Left kidney (tissue), 1 donor: ENCODE measurements at regions not wholly inside any gene's neighbourhood (a gene's known extent, or its start where the extent isn't known, plus 50 kb on each side); places are given as distances from the start of the nearest gene placed in this dataset.

ENCODE experiments used
- DNase-seq: peaks from one replicate; pipeline ENCODE4 v3.0.0-alpha.2; 2013

DNA sequence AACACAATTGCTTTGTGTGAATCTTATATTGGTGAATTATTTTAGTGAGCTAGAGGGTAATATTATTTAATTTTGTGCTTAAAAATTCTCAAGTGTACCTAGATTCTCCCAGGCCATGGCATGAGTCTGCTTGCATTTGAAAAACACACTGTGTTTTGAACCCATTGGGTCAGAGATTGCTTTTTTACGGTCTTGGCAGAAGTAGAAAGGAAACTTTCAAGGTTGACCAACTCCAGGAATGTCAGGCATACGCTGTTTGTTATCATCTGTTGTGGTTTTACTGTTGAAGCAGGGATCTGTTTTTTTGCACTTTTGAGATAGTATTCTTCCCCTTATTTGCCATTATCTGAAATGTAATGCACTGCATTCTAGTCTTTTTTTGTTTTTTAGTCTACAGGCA is 377.4 kb downstream of the RPRM start:
- DNase-seq: peak; percentile 17

GRCh38 chr2:153100151-153100550 is 378.4 kb downstream of the RPRM start:
- DNase-seq: no peak

GRCh38 chr2:153098073-153098472 is 379.7 kb downstream of the ARL6IP6 start:
- DNase-seq: no peak

- no peak for DNase-seq
Observed at GRCh38 chr2:153096272-153096671, 377.9 kb downstream of the ARL6IP6 start.

- no peak for DNase-seq
Observed at GRCh38 chr2:153091344-153091743, 372.9 kb downstream of the ARL6IP6 start.

GRCh38 chr2:153079315-153079714 is 360.9 kb downstream of the ARL6IP6 start:
- no peak for DNase-seq

DNA sequence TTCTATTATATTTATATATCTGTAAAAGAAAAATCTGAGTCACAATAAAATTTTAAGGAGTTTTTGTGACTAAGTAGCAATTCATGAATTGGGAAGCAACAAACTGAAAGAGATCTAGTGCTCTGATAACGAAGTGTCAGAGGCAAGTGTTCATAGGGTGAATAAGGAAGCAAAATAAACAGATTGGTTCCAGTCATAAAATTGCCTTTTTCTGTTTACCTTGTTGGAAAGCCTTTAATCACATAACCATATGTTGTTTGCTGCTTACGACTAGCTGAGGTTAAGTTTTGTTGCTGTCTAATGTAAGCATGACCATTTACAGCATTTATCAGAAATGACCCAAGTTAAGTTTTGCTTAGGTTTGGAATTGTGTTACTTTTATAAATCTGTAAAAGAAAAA is 358.9 kb downstream of the ARL6IP6 start:
- DNase-seq: no peak

GRCh38 chr2:153074207-153074606 is 355.8 kb downstream of the ARL6IP6 start:
- DNase-seq: no peak

- no peak for DNase-seq
Observed at GRCh38 chr2:153072813-153073212, 354.4 kb downstream of the ARL6IP6 start.

DNA sequence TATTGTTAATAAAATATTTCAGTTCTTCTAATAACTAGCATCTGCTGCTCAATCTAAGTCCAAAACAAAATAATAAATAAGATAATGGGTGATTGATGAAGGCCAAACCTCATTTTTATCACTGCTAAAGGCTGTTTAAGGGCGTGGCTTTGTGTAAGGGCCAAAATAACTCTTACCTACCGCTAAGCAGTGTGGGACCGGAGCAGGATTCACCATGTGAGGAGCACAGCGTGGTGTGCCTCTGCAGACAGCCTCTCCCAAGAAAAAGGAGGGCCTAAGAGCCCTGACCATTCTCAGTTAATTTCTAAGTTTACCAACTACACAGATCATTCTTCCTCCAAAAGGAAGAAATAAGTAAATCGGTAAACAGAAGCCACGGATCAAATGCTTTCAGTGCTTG is 353.7 kb downstream of the ARL6IP6 start:
- no peak for DNase-seq

GRCh38 chr2:153071090-153071489 is 352.7 kb downstream of the ARL6IP6 start:
- DNase-seq: no peak

GRCh38 chr2:153068915-153069314 is 350.5 kb downstream of the ARL6IP6 start:
- no peak for DNase-seq

GRCh38 chr2:153068052-153068451 is 349.6 kb downstream of the ARL6IP6 start:
- no peak for DNase-seq

DNA sequence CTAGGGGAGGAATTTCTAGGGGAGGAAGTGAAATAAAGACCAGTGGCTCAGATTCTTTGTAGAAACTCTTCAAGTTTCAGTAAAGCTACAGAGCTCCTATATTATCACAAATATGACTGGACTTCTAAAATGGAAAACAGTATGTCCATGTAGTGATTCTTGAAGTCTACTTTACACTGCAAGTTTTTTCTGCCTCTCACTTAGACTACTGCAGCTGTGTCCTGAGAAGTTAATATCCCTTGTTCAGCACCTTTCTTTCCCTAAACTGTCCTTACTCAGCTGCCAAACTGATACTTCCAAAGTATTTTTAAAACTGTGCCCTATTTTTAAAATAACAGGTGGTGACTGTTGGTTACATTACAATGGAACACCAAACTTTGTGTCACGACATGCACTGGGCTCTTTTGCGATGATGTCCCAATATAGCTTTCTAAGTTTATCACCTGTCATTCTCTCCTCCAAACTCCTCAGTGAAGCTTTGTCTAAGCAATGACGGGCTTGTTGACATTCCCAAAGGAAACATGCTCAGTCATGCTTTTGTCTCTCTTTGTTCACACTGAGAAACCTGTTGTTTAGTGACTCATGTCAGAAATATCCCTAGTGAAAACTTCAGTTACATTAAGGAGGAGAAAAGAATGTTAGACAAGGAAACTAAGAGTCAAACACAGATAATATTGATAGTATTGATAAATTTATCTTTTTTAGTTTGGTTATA is 341.1 kb downstream of the ARL6IP6 start:
- DNase-seq: peak; percentile 2

DNA sequence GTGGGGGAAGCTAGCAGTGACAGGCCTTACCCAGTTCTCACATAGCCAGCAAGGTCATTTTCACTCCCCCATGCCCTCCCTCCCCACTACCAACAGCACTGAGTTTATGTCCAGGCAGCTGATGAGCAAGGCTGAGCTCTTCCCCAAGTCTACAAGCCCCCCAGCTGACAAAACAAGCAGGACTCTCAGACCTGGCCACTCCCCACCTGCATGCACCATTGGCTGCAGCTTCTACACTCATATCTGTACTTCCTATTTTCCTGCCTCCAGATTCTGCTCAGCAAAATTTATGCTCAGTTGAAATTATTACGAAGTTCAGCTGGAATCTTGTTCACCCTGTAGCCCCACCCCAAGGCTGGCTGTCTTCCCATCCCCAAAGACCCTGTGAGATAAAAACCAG is 339.3 kb downstream of the ARL6IP6 start:
- DNase-seq: no peak

DNA sequence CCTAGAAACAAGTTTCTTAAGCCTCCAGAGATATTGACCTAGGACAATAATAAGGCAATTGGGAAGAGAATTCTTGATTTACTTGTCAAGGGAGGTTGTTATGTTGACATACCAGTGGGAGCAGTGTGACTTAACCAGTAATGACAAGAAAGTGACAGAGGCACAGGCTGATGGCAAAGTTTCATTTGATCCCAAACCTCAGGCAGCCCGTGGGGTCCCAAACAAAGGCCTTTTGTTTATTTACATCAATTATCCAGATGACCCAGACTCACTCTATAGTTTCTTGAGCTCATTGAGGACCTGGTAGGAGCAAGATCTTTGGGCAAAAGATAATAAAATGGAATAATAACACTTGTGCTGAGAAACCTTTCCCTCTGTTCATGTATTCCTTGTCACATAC is 336.8 kb downstream of the ARL6IP6 start:
- no peak for DNase-seq

- no peak for DNase-seq
Observed at GRCh38 chr2:153052807-153053559, 334.6 kb downstream of the ARL6IP6 start.

DNA sequence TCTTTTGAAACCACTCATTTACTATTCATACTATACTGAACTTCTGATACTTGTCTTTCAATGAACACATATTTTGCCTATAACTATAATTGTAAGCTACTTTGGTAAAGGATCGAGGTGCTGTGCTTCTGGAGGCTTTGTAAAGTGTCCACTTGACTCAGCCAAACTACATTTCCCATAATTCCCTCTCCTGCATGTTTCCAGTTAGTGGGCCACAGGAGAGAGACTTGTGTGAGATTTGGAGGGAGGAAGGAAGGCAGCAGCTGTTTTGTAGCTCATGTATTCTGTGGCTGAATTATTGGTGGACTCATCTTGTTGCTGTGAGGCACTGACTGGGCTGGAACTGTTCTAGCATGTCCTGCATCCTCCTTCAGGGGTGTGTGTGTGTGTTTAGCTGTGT is 328.8 kb downstream of the ARL6IP6 start:
- DNase-seq: no peak

- no peak for DNase-seq
Observed at GRCh38 chr2:153043385-153043784, 325.0 kb downstream of the ARL6IP6 start.

DNA sequence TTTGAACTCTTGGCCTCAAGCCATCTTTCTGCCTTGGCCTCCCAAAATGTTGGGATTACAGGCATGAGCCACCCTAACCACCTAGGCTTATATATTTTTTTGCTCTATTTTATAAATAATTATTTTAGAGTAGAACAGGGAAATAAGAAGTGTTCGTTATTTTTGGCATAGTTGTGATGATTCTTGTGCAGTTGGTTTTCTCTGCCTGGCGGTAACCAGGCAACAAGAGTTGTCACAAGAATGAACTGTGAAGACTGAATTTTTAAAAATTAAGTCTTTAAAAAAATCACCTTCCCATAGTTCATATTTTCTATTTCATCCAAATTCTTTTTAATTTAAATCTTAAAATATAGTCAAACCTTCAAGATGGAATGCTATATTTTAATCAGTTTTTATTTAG is 310.2 kb downstream of the ARL6IP6 start:
- no peak for DNase-seq

DNA sequence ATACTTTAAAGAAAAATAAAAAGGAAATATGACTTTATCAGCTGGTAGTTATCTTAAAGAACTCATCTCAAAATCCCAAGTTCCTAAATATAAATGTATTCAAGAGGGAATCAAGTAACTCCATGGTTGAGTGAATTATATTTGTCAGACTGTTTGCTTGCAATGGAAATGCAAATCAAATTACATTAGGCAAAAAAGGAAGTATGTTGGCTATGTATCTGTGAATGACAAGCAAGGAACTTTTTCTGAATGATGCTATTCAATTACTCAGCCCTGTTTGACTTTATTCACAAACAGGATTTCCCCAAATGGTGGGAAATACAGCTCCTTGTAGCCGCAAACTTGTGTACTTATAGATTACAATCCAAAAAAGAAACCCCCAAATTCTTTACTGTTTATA is 309.1 kb downstream of the ARL6IP6 start:
- no peak for DNase-seq

DNA sequence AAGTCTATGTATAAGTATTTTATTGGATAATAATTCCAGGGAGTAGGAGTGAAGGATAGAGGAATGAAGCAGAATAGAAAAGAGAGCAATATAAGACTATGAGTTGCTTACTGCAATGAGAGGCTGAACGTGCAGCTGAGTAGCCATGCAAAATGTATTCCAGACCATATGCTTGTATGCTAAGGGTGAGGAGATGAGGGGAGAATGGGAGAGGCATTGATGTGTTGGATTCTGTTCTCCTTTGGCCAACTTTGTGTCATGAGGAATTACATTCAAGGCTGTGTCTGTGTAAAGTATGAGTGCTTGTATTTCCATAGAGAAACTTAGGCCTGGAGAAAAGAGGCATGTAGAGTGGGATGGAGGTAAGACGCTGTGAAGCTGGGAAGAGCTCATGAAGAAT is 301.8 kb downstream of the ARL6IP6 start:
- DNase-seq: no peak

- no peak for DNase-seq
Observed at GRCh38 chr2:153005071-153005730, 286.8 kb downstream of the ARL6IP6 start.
